ENCODE measurements at regions not wholly inside any gene's neighbourhood (a gene's known extent, or its start where the extent isn't known, plus 50 kb on each side); places are given as distances from the start of the nearest gene placed in this dataset.
"Not testable (repeated sequence)": the region's sequence is repeated elsewhere in the genome, so short reads cannot be mapped to it uniquely, and the experiment has no call there.

- TF ChIP-seq CTCF, POLR2A (IDR thresholded peaks at IDR 0.05): not testable (repeated sequence)
Observed at GRCh38 chr17:20867436-20867937, 175.3 kb downstream of the USP22 start.

Measured in tibial nerve (tissue), 3 donors.